Stomach (tissue), 8 donors: ENCODE measurements at regions not wholly inside any gene's neighbourhood (a gene's known extent, or its start where the extent isn't known, plus 50 kb on each side); places are given as distances from the start of the nearest gene placed in this dataset.

Source experiments
- DNase-seq, 2 donors: peaks; one replicate each; pipeline versions ENCODE4 v3.0.0 to v3.0.0-alpha.2; 2013 to 2019
- H3K27ac ChIP-seq, 5 donors: fragments of 200-600 bp in 4 of 5; sonication (generic) in 4 of 5; one replicate each; pipeline ENCODE4 v1.5.1; 2013 to 2019; ENCODE audit warnings: mild to moderate bottlenecking in 1 of 5, moderate library complexity in 1 of 5
- H3K27me3 ChIP-seq, 3 donors: fragments of 200-600 bp; sonication (generic); one replicate each; pipeline ENCODE4 v1.5.1; 2017 to 2019; ENCODE audit warnings: mixed run types in 1 of 3
- H3K36me3 ChIP-seq, 4 donors: fragments of 200-600 bp; sonication (generic); 1 replicate in 3 of 4; 2 replicates in 1 of 4; pipeline ENCODE4 v1.5.1; 2016 to 2019
- H3K4me1 ChIP-seq, 4 donors: fragments of 200-600 bp; sonication (generic); one replicate each; pipeline ENCODE4 v1.5.1; 2016 to 2019
- H3K4me3 ChIP-seq, 4 donors: fragments of 200-600 bp; sonication (generic) in 3 of 4; one replicate each; pipeline ENCODE4 v1.5.1; 2016 to 2019; ENCODE audit warnings: mild to moderate bottlenecking in 1 of 4
- H3K9me3 ChIP-seq, 4 donors: fragments of 200-600 bp; sonication (generic); one replicate each; pipeline ENCODE4 v1.5.1; 2016 to 2019
- CTCF ChIP-seq, 7 experiments: fragments of 450-650 bp in 4 of 7; fragments of 200-600 bp in 3 of 7; sonication (generic) in 3 of 7; IDR thresholded peaks; one replicate each; pipeline ENCODE4 v1.5.1; 2016 to 2019; ENCODE audit warnings: antibody characterized with exemption in 7 of 7, control low read depth in 2 of 7, mild to moderate bottlenecking in 1 of 7
- EP300 ChIP-seq: sonication (generic); formaldehyde crosslinking; IDR thresholded peaks from one replicate; pipeline ENCODE4 v1.6.1; 2017; ENCODE audit warnings: antibody characterized with exemption
- POLR2A ChIP-seq, 4 donors: fragments of 450-650 bp; IDR thresholded peaks; one replicate each; pipeline ENCODE4 v1.6.1; 2016; ENCODE audit warnings: antibody characterized with exemption in 4 of 4, control low read depth in 2 of 4, mild to moderate bottlenecking in 1 of 4, moderate library complexity in 1 of 4
- POLR2AphosphoS5 ChIP-seq, 3 donors: sonication (generic); formaldehyde crosslinking; IDR thresholded peaks; one replicate each; pipeline ENCODE4 v1.6.1; 2016; ENCODE audit warnings: antibody characterized with exemption in 3 of 3
- WGBS, 5 donors: extraction: QIAGEN DNeasy Blood & Tissue Kit in 3 of 5; methylation state at CpG; one replicate each; pipeline versions ENCODE4 v1.1.5 to v1.1.7; 2013 to 2018; 5-methylcytosine and 5-hydroxymethylcytosine counted together
- intact Hi-C: fragments of 100-400 bp; cut with DNase I; formaldehyde crosslinking; loops from one replicate; pipeline ENCODE4 v1.15.1; 2023; ENCODE audit warnings: low total_unique reads
- donor health status: healthy with polysubstance abuse.
- donor health status: Bipolar disorder and iron deficiency.
- donor health status: healthy.

- WGBS, 5 donors: 67 to 79% (median 73%) methylated on average over 2 of the region's 2 CpGs
- intact Hi-C loops: no loop called here
- H3K4me1 ChIP-seq: no peaks in the 10 kb centered on the region
- DNase-seq: no peak
- no peaks in the 10 kb centered on the region for H3K27me3 ChIP-seq
- no peaks in the 10 kb centered on the region for H3K9me3 ChIP-seq
- H3K4me3 ChIP-seq: no peak overlapping the region
- no peaks in the 10 kb centered on the region for H3K36me3 ChIP-seq
- TF ChIP-seq EP300 (no peak), CTCF (IDR thresholded peaks at IDR 0.05) (no peak), POLR2A (IDR thresholded peaks at IDR 0.05) (no peak), POLR2AphosphoS5 (IDR thresholded peaks at IDR 0.05) (no peak)
- H3K27ac ChIP-seq: no peak overlapping the region
Measured at GRCh38 chr3:36146404-36146803, 233.9 kb upstream of the STAC start.

- Histone ChIP-seq H3K27me3 (no peaks in the 10 kb centered on the region), H3K4me1 (no peaks in the 10 kb centered on the region), H3K9me3 (no peaks in the 10 kb centered on the region), H3K4me3 (no peak overlapping the region), H3K27ac (no peak overlapping the region), H3K36me3 (no peaks in the 10 kb centered on the region)
- DNase-seq: no peak
- intact Hi-C loops: no loop called here
- TF ChIP-seq POLR2A (IDR thresholded peaks at IDR 0.05) (no peak), EP300 (no peak), POLR2AphosphoS5 (IDR thresholded peaks at IDR 0.05) (no peak), CTCF (IDR thresholded peaks at IDR 0.05) (no peak)
- 80 to 88% (median 82%) methylated on average over 11 of the region's 11 CpGs for WGBS, 5 donors
Measured at GRCh38 chr3:36147934-36148558, 232.3 kb upstream of the STAC start.

- intact Hi-C loops: no loop called here
- Histone ChIP-seq H3K4me1 (no peaks in the 10 kb centered on the region), H3K9me3 (no peaks in the 10 kb centered on the region), H3K27me3 (no peaks in the 10 kb centered on the region), H3K4me3 (no peak overlapping the region), H3K36me3 (no peaks in the 10 kb centered on the region), H3K27ac (no peak overlapping the region)
- TF ChIP-seq EP300: no peak
- TF ChIP-seq CTCF (IDR thresholded peaks at IDR 0.05): no peak
- no peak for TF ChIP-seq POLR2A (IDR thresholded peaks at IDR 0.05)
- TF ChIP-seq POLR2AphosphoS5 (IDR thresholded peaks at IDR 0.05): no peak
- no peak for DNase-seq
Measured at GRCh38 chr3:36149447-36149865, 230.8 kb upstream of the STAC start.

- no peak for DNase-seq
- no peak for TF ChIP-seq POLR2A (IDR thresholded peaks at IDR 0.05)
- no peak for TF ChIP-seq CTCF (IDR thresholded peaks at IDR 0.05)
- TF ChIP-seq POLR2AphosphoS5 (IDR thresholded peaks at IDR 0.05): no peak
- no peak for TF ChIP-seq EP300
- intact Hi-C loops: no loop called here
- H3K4me3 ChIP-seq: no peak overlapping the region
- no peaks in the 10 kb centered on the region for H3K36me3 ChIP-seq
- H3K4me1 ChIP-seq: no peaks in the 10 kb centered on the region
- no peaks in the 10 kb centered on the region for H3K27me3 ChIP-seq
- no peak overlapping the region for H3K27ac ChIP-seq
- no peaks in the 10 kb centered on the region for H3K9me3 ChIP-seq
Measured at GRCh38 chr3:36155515-36155914, 224.8 kb upstream of the STAC start.
